NCI-H1092 treated with DMSO at 0.1 percent for 48 hours (cell line): ENCODE measurements at regions not wholly inside any gene's neighbourhood (a gene's known extent, or its start where the extent isn't known, plus 50 kb on each side); places are given as distances from the start of the nearest gene placed in this dataset.
"Not testable (repeated sequence)": the region's sequence is repeated elsewhere in the genome, so short reads cannot be mapped to it uniquely, and the experiment has no call there.

Source experiments
- DNase-seq: peaks from one replicate; lab custom pipeline; 2025; lab: John Stamatoyannopoulos, UW

GRCh38 chrX:53883196-53883595, 161.1 kb downstream of the PHF8 start:
- DNase-seq = no peak

GRCh38 chrX:53882331-53882730, 161.9 kb downstream of the PHF8 start:
- no peak for DNase-seq

- DNase-seq = not testable (repeated sequence)
Observed at GRCh38 chrX:53880786-53881185, 163.5 kb downstream of the PHF8 start.

- DNase-seq = no peak
Observed at GRCh38 chrX:53859890-53860289, 173.4 kb upstream of the HUWE1 start.

DNA sequence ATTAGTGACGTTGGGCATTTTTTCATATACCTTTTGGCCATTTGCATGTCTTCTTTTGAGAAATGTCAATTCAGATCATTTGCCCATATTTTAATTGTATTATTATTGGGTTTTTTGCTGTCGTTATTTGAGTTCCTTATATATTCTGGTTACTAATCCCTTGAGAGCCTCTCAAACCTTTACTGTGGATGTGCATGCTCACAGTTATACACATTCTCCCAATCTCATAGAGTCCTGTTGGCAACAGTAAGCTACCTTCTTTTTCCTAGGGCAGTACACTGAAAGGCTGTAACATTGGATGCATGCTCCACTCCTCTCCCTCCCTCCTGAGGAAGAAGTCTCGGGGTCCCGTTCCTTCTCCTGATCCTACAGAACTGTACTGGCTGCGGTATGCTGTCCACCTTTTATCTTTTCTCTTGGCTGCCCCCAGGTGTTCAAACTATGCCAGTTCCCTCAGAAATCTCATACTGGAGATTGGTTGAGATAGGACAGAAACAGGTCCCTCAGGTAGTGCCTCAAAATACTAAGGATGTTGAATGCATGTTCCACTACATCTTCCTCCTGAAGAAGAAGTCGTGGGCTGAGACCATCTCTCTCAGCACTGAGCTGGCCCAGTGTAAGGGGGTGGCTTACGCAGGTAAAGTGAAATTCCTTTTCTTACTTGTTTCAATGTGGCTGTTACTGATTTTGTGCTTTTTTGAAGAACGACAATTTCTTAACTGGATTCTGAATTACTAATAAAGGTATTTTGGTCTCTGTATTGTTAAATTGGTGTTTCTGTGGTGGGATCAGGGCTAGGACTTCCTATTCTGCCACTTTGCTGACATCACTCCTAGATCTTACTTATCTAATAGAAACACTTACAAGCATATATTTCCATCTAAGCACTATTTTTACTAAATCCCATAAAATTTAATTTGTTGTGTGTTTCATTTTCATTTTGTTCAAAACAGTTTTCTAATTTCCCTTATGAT, 145.4 kb upstream of the HUWE1 start:
- DNase-seq = peak; percentile 36

DNA sequence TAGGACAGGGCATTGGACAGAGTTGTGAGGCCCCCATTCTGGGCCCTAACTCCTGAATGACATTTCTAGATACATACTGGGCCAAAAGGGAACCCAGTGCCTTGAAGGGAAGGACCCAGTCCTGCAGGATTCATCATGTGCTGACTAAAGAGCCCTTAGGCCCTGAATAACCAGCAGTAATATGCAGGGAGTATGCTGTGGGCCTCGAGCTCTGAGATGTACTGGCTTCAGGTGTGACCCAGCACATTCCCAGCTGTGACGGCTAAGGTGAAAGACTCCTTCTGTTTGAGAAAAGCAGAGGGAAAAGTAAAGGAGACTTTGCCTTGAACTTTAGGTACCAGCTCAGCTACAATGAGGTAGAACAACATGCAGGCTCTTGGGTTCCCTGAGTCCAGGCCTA, 138.2 kb upstream of the HUWE1 start:
- no peak for DNase-seq

- DNase-seq = not testable (repeated sequence)
Observed at GRCh38 chrX:53818115-53818514, 131.6 kb upstream of the HUWE1 start.

GRCh38 chrX:53817548-53817947, 131.0 kb upstream of the HUWE1 start:
- no peak for DNase-seq

- DNase-seq = no peak
Observed at GRCh38 chrX:53813670-53814440, 127.3 kb upstream of the HUWE1 start.

GRCh38 chrX:53798281-53798680, 111.8 kb upstream of the HUWE1 start:
- DNase-seq = no peak

DNA sequence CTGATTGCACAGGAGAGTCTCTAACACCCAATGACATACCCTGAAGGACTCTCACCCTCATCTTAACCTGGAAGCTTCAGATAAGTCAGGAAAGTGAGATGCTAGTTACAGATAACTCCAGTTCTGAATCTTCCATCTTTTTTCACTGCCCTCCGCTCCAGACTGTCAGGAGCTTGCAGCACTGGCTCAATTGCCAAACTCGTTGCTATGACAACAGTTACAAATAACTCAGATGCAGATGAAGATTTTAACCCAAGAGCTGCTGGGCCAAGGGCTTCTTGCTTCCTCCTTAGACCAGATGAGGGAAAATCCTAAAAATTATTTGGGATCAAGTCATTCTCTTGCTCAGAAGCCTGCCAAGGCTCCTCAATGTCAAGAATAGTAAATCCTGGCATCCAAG, 109.1 kb upstream of the HUWE1 start:
- no peak for DNase-seq

GRCh38 chrX:53794181-53794580, 107.7 kb upstream of the HUWE1 start:
- DNase-seq = no peak

GRCh38 chrX:53768865-53769264, 82.3 kb upstream of the HUWE1 start:
- no peak for DNase-seq

DNA sequence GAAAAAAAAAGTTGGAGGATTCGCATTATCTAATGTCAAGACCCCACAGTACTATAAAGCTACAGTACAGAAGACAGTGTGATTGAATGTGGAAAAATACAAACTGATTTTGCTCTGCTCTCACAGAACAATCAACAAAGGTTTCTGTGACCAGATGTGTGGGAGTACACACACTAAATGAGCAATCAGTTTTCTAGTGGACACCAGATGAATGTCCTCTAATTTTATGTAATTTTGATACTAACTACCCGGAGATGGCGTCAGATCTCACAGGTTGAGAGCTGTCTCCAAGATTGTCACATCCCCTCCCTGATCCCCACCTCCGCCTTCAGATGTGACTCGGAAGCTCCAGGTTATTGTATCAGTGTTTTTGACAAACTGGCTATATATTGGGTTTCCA, 81.9 kb upstream of the HUWE1 start:
- DNase-seq = no peak

DNA sequence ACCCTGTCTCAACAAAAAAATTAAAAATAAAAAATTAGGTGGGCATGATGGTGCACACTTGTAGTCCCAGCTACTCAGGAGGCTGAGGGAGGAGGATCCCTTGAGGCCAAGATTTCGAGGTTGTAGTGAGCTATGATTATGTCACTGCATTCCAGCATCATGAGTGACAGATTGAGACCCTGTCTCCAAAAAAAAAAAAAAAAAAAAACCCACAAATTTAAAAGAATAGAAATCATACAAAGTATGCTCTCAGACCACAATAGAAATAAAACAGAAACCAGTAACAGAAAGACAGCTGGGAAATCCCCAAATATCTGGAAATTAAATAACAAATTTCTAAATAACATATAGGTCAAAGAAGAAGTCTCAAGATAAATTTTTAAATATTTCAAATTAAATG, 81.0 kb upstream of the HUWE1 start:
- no peak for DNase-seq

GRCh38 chrX:53757181-53757580, 70.7 kb upstream of the HUWE1 start:
- DNase-seq = not testable (repeated sequence)

- no peak for DNase-seq
Observed at GRCh38 chrX:53746718-53747117, 60.2 kb upstream of the HUWE1 start.

DNA sequence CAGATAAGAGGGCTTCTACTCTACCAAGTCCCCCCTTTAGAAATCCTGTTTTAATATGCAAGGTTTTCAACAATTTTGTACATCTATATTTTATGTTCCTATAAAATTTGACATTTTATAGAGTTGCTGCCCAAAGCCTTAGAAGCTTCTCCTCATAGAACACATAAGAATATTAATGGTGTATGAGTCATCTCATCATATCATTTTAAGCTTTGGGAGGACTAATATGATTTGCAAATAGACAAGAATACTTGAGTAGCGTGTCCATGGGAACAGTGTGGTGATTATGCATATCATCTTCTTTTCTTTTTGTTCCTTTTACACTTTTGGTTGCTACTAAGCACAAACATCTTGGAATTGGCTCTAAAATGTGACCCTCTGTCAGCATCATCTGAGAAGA, 56.7 kb upstream of the HUWE1 start:
- no peak for DNase-seq

- no peak for DNase-seq
Observed at GRCh38 chrX:53738370-53738906, 51.9 kb upstream of the HUWE1 start.
